GM10266 (cell line): ENCODE measurements at regions not wholly inside any gene's neighbourhood (a gene's known extent, or its start where the extent isn't known, plus 50 kb on each side); places are given as distances from the start of the nearest gene placed in this dataset.

Experiments
- DNase-seq: peaks from one replicate; pipeline ENCODE4 v3.0.0; 2012; ENCODE audit errors: extremely low spot score
- TF ChIP-seq, protein P1 (sequence below): IDR thresholded peaks from 2 replicates; pipeline ENCODE4 v1.5.1; 2012; ENCODE audit warnings: mild to moderate bottlenecking, low read depth; ENCODE audit not compliant: control insufficient read depth, insufficient read depth; ENCODE audit errors: missing control alignments

DNA sequence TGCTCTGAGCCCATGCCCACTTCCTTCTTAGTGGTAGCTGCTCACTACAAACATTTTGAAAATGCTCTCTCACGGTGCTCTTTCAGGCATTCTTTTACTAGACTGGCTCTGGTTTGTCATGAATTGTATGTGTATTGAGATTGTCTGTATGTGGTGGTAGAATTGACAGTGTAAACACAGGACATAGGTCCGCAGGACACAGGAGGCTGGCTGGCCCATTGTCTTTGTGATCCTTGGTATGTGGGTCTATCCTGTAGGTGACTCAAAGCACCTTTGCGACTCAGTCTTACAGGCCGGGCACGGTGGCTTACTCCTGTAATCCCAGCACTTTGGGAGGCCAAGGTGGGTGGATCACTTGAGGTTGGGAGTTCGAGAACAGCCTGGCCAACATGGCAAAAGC lies 250.9 kb downstream of the C12orf75 start:
- TF ChIP-seq, protein P1, sequence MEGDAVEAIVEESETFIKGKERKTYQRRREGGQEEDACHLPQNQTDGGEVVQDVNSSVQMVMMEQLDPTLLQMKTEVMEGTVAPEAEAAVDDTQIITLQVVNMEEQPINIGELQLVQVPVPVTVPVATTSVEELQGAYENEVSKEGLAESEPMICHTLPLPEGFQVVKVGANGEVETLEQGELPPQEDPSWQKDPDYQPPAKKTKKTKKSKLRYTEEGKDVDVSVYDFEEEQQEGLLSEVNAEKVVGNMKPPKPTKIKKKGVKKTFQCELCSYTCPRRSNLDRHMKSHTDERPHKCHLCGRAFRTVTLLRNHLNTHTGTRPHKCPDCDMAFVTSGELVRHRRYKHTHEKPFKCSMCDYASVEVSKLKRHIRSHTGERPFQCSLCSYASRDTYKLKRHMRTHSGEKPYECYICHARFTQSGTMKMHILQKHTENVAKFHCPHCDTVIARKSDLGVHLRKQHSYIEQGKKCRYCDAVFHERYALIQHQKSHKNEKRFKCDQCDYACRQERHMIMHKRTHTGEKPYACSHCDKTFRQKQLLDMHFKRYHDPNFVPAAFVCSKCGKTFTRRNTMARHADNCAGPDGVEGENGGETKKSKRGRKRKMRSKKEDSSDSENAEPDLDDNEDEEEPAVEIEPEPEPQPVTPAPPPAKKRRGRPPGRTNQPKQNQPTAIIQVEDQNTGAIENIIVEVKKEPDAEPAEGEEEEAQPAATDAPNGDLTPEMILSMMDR, result no peak
- DNase-seq, result no peak

DNA sequence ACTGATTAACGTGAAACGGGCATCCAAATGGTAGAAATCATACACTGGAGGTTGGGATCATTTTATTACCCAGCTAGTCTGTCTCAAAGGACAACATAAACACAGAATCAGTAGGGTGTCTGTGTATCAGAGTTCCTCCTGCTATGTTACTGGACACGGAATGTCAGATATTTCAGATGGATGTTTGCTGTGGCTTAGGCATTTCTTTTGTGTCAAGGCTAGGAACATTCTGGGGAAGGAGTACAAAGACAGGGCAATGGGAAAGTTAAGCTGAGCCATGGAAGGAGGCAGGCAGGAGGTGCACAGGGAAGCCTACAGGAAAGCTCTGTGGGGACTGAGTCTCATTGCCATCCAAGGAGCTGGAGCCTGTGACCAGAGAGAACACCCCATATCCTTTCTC lies 254.6 kb downstream of the C12orf75 start:
- no peak for DNase-seq
- TF ChIP-seq, protein P1, result no peak

DNA sequence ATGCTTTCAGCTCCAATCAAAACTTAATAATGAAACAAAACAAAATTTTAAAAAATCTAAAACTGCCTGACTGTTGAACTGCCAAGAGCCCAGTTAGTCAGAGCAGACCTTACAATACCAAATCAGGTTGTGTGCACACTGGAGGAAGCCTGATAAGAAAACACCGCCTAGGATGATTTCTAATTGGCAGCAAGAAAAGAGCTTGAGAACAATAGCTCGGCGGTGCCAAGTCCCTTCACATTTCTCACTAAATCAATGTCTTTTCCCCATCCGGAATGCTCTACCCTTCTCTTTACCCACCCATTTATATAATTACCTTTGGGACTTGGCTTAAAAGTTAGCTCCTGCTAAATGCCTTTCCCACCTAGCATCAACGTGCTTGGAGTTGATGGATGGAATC lies 256.7 kb downstream of the C12orf75 start:
- DNase-seq, result no peak
- TF ChIP-seq, protein P1, result no peak

DNA sequence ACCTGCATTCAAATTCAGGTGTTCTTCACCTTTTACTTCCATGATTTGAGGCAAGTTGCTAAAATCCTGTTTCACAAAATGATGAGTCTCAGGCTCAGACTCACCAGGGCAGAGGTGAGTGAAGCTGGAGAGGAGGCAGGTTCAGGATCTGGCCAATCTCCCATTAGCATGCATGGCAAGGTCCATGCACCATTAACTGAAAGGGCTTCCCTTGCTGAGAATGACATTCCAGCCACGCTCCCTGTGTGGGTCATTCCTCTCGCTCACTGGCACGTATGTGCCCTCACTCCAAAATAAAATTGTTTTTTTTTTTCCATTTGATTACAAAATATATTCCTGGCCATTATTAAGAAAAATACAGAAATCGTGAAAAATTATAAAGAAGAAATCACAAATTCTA lies 257.6 kb downstream of the C12orf75 start:
- TF ChIP-seq, protein P1, result no peak
- no peak for DNase-seq

DNA sequence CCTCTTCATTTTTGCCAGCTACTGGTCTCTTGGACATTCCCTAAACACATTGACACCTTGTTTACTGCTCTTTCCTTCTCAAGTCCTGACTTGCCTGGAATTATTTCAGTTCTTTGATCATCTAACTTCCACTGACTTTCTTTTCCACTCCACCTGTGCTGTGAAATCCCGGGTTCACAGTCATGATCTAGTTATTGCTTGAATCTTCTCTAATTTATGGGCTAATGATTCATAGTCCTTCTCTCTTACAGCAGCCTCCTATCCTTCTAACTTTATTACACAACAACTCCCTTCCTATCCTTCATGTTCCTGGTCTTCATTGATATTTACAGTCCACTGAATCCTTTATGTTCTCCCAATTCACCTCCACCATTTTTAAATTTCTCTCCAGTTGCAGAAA lies 260.1 kb downstream of the C12orf75 start:
- no peak for DNase-seq
- TF ChIP-seq, protein P1, result no peak

DNA sequence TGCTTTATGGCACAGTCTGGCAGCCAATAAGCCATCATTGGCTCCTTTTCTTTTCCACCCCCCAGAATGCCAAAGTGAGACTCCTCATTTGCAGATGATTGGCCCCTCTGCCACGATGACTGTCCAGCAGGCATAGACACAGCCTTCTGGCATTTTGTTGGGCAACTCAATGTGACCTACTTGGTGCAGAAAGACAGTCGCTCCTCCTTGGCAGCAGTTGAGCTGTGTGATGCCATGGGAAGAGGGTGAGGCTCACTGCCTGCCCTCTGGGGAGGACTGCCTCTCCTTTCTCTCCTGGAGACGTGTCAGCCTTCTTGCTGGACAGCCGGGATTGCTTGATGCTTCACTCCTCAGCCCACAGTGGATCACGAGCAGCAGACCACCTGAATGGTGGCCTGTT lies 264.9 kb downstream of the C12orf75 start:
- TF ChIP-seq, protein P1, result no peak
- DNase-seq, result no peak

DNA sequence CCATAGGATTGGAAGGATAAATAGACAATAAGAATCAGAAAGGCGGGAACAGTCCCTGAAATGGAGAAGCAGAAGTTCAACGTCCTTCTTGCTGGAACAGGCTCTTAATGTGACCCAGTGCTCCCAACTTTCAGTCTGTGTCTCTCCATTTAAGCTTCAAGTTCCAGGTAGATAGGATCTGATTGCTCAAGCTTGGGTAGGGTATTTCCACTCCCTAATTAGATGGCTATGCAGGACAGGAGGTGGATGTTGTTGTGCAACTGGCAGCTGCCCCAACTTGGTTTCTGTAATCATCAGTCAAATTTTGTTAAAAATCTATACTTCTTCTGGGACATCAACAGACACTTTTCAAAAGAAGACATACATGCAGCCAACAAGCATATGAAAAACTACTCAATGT lies 266.2 kb downstream of the C12orf75 start:
- TF ChIP-seq, protein P1, result no peak
- no peak for DNase-seq
